Peyer's patch (tissue), 4 donors: ENCODE measurements at regions not wholly inside any gene's neighbourhood (a gene's known extent, or its start where the extent isn't known, plus 50 kb on each side); places are given as distances from the start of the nearest gene placed in this dataset.

Source experiments
- DNase-seq, 3 donors: peaks; one replicate each; pipeline ENCODE4 v3.0.0-alpha.2; 2017 to 2019
- H3K27ac ChIP-seq, 4 donors: fragments of 200-600 bp; sonication (generic); one replicate each; pipeline ENCODE4 v1.5.1; 2016 to 2019
- H3K27me3 ChIP-seq, 2 donors: fragments of 200-600 bp; sonication (generic); one replicate each; pipeline ENCODE4 v1.5.1; 2019
- H3K36me3 ChIP-seq, 3 donors: fragments of 200-600 bp; sonication (generic); one replicate each; pipeline ENCODE4 v1.5.1; 2016 to 2019
- H3K4me1 ChIP-seq, 4 donors: fragments of 200-600 bp; sonication (generic); one replicate each; pipeline ENCODE4 v1.5.1; 2016 to 2019
- H3K4me3 ChIP-seq, 4 donors: fragments of 200-600 bp; sonication (generic); 1 replicate in 3 of 4; 2 replicates in 1 of 4; pipeline ENCODE4 v1.5.1; 2016 to 2019; ENCODE audit warnings: mild to moderate bottlenecking in 1 of 4
- H3K9me3 ChIP-seq, 4 donors: fragments of 200-600 bp; sonication (generic); one replicate each; pipeline ENCODE4 v1.5.1; 2016 to 2019; ENCODE audit warnings: mild to moderate bottlenecking in 1 of 4
- CTCF ChIP-seq, 6 experiments: fragments of 450-650 bp in 4 of 6; fragments of 200-600 bp in 2 of 6; sonication (generic) in 1 of 6; IDR thresholded peaks; one replicate each; pipeline ENCODE4 v1.5.1; 2017 to 2019; ENCODE audit warnings: antibody characterized with exemption in 6 of 6, mild to moderate bottlenecking in 3 of 6, moderate library complexity in 1 of 6
- POLR2A ChIP-seq, 2 donors: fragments of 450-650 bp; IDR thresholded peaks; one replicate each; pipeline ENCODE4 v1.5.1; 2017; ENCODE audit warnings: antibody characterized with exemption in 2 of 2, mild to moderate bottlenecking in 2 of 2, moderate library complexity in 2 of 2

GRCh38 chr1:94680039-94680377, 138.4 kb upstream of the F3 start:
- H3K36me3 ChIP-seq = no peaks in the 10 kb centered on the region
- TF ChIP-seq CTCF (IDR thresholded peaks at IDR 0.05) (no peak), POLR2A (IDR thresholded peaks at IDR 0.05) (no peak)
- no peaks in the 10 kb centered on the region for H3K9me3 ChIP-seq
- H3K27me3 ChIP-seq = no peaks in the 10 kb centered on the region
- no peak for DNase-seq
- peaks cover 0 to 7% (median 0%) of the 10 kb centered on the region in 4 donors for H3K4me1 ChIP-seq
- no peak overlapping the region for H3K4me3 ChIP-seq
- peak overlapping the region in 2 of 4 donors; percentile 48 to 53 for H3K27ac ChIP-seq

- TF ChIP-seq POLR2A (IDR thresholded peaks at IDR 0.05) (no peak), CTCF (IDR thresholded peaks at IDR 0.05) (no peak)
- peak in 1 of 3 donors; percentile 52 for DNase-seq
- no peaks in the 10 kb centered on the region for H3K9me3 ChIP-seq
- H3K27ac ChIP-seq = peak overlapping the region in 3 of 4 donors; percentile 17 to 53 (median 48)
- H3K4me1 ChIP-seq = peaks cover 0 to 7% (median 0%) of the 10 kb centered on the region in 4 donors
- H3K27me3 ChIP-seq = no peaks in the 10 kb centered on the region
- no peaks in the 10 kb centered on the region for H3K36me3 ChIP-seq
- no peak overlapping the region for H3K4me3 ChIP-seq
Measured at GRCh38 chr1:94679332-94680038, 137.9 kb upstream of the F3 start.

GRCh38 chr1:94678202-94678848, 136.8 kb upstream of the F3 start:
- TF ChIP-seq POLR2A (IDR thresholded peaks at IDR 0.05) = no peak
- no peak for TF ChIP-seq CTCF (IDR thresholded peaks at IDR 0.05)

GRCh38 chr1:94677714-94678113, 136.2 kb upstream of the F3 start:
- no peak for DNase-seq
- Histone ChIP-seq H3K4me3 (no peak overlapping the region), H3K4me1 (peaks cover 0 to 7% (median 0%) of the 10 kb centered on the region in 4 donors), H3K27me3 (no peaks in the 10 kb centered on the region), H3K27ac (peak overlapping the region in 3 of 4 donors; percentile 21 to 53 (median 28)), H3K36me3 (no peaks in the 10 kb centered on the region), H3K9me3 (no peaks in the 10 kb centered on the region)
- no peak for TF ChIP-seq POLR2A (IDR thresholded peaks at IDR 0.05)
- TF ChIP-seq CTCF (IDR thresholded peaks at IDR 0.05) = no peak

More at GRCh38 chr1:94678202-94678848, 136.8 kb upstream of the F3 start:
- H3K27me3 ChIP-seq = no peaks in the 10 kb centered on the region
- H3K27ac ChIP-seq = peak overlapping the region in 3 of 4 donors; percentile 28 to 53 (median 44)
- H3K9me3 ChIP-seq = no peaks in the 10 kb centered on the region
- H3K4me1 ChIP-seq = peaks cover 0 to 7% (median 0%) of the 10 kb centered on the region in 4 donors
- no peaks in the 10 kb centered on the region for H3K36me3 ChIP-seq
- no peak overlapping the region for H3K4me3 ChIP-seq
- no peak for DNase-seq

- Histone ChIP-seq H3K9me3 (no peaks in the 10 kb centered on the region), H3K27ac (peak overlapping the region in 3 of 4 donors; percentile 44 to 63 (median 60)), H3K4me1 (peaks cover 0 to 7% (median 0%) of the 10 kb centered on the region in 4 donors), H3K4me3 (no peak overlapping the region), H3K36me3 (no peaks in the 10 kb centered on the region), H3K27me3 (no peaks in the 10 kb centered on the region)
- TF ChIP-seq CTCF (IDR thresholded peaks at IDR 0.05) = no peak
- TF ChIP-seq POLR2A (IDR thresholded peaks at IDR 0.05) = no peak
- DNase-seq = no peak
Measured at GRCh38 chr1:94677087-94677486, 135.5 kb upstream of the F3 start.
